Transverse colon (tissue), 4 donors: ENCODE measurements at regions not wholly inside any gene's neighbourhood (a gene's known extent, or its start where the extent isn't known, plus 50 kb on each side); places are given as distances from the start of the nearest gene placed in this dataset.

Source experiments
- DNase-seq: peaks from one replicate; pipeline ENCODE4 v3.0.0-alpha.2; 2019
- H3K27ac ChIP-seq, 4 donors: fragments of 200-600 bp; sonication (generic); 2 replicates each; pipeline ENCODE4 v1.5.1; 2016 to 2018; ENCODE audit warnings: inconsistent platforms in 4 of 4
- H3K27me3 ChIP-seq: fragments of 200-600 bp; sonication (generic); 2 replicates; pipeline ENCODE4 v1.5.1; 2017; ENCODE audit warnings: inconsistent platforms
- H3K36me3 ChIP-seq, 4 donors: fragments of 200-600 bp; sonication (generic); 2 replicates each; pipeline ENCODE4 v1.5.1; 2017 to 2019; ENCODE audit warnings: inconsistent platforms in 4 of 4
- H3K4me1 ChIP-seq, 4 donors: fragments of 200-600 bp; sonication (generic); 2 replicates each; pipeline ENCODE4 v1.5.1; 2017 to 2020; ENCODE audit warnings: inconsistent platforms in 4 of 4
- H3K4me3 ChIP-seq, 4 donors: fragments of 200-600 bp; sonication (generic); 1 replicate in 1 of 4; 2 replicates in 3 of 4; pipeline versions ENCODE4 v1.5.1 to v1.6.1; 2017 to 2019; ENCODE audit warnings: inconsistent platforms in 4 of 4
- H3K9me3 ChIP-seq, 2 donors: fragments of 200-600 bp; sonication (generic); 2 replicates each; pipeline ENCODE4 v1.5.1; 2017 to 2019; ENCODE audit warnings: inconsistent platforms in 2 of 2
- EP300 ChIP-seq: sonication (generic); formaldehyde crosslinking; IDR thresholded peaks from one replicate; pipeline ENCODE4 v1.6.1; 2017; ENCODE audit warnings: antibody characterized with exemption, low read depth
- POLR2A ChIP-seq: fragments of 450-650 bp; IDR thresholded peaks from one replicate; pipeline ENCODE4 v1.6.1; 2016; ENCODE audit warnings: antibody characterized with exemption, mild to moderate bottlenecking, moderate library complexity
- POLR2AphosphoS5 ChIP-seq, 3 donors: sonication (generic); formaldehyde crosslinking; IDR thresholded peaks; one replicate each; pipeline ENCODE4 v1.6.1; 2016; ENCODE audit warnings: antibody characterized with exemption in 3 of 3
- WGBS, 2 donors: methylation state at CpG; one replicate each; pipeline ENCODE4 v1.1.5; 2018; ENCODE audit warnings: low coverage in 1 of 2; 5-methylcytosine and 5-hydroxymethylcytosine counted together
- in situ Hi-C, 4 donors: fragments of 200-750 bp; cut with MboI; loops; one replicate each; pipeline versions ENCODE4 v1.15.0 to v1.15.1; 2017; ENCODE audit warnings: low sequenced_read_pairs in 3 of 4, low pct_ligation_motif_present in 1 of 4, low pct_unique_long_range_greater_than_20kb in 1 of 4
- intact Hi-C: fragments of 100-400 bp; cut with DNase I; formaldehyde crosslinking; loops from one replicate; pipeline ENCODE4 v1.15.1; 2023; ENCODE audit warnings: low total_unique reads
- TF ChIP-seq, protein P1 (sequence below), 5 experiments: fragments of 200-600 bp in 3 of 5; fragments of 450-650 bp in 2 of 5; sonication (generic) in 3 of 5; IDR thresholded peaks; 1 replicate in 2 of 5; 2 replicates in 3 of 5; pipeline ENCODE4 v1.5.1; 2016 to 2017; ENCODE audit warnings: antibody characterized with exemption in 5 of 5, inconsistent platforms in 3 of 5, mild to moderate bottlenecking in 2 of 5, moderate library complexity in 1 of 5

DNA sequence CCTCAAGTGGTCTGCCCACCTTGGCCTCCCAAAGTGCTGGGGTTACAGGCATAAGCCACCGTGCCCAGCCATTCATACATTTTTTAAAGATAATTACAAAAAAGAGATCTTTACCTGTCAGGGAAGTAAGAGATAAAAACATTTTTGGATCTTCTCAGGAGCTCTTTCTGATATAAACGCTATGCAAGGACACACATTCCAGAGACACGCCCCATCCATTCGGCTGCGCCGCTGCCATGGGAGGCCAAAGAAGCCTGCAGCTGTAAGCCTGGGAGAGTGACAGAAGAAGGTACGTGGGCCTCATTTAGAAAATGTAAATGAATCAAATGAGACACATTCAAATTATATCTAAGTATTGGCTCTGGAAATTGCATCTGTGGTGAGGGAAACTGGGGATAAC, 85.3 kb downstream of the LYZL1 start:
- no peaks in the 10 kb centered on the region for H3K27me3 ChIP-seq
- H3K36me3 ChIP-seq: no peaks in the 10 kb centered on the region
- in situ Hi-C loops (no loop called here), intact Hi-C loops (no loop called here)
- WGBS, 2 donors: 88% methylated on average over 7 of the region's 7 CpGs
- H3K4me3 ChIP-seq: no peak overlapping the region
- no peaks in the 10 kb centered on the region for H3K9me3 ChIP-seq
- no peak for DNase-seq
- no peak overlapping the region for H3K27ac ChIP-seq
- TF ChIP-seq POLR2AphosphoS5 (IDR thresholded peaks at IDR 0.05) (no peak), EP300 (no peak), POLR2A (no peak)
- TF ChIP-seq, protein P1, sequence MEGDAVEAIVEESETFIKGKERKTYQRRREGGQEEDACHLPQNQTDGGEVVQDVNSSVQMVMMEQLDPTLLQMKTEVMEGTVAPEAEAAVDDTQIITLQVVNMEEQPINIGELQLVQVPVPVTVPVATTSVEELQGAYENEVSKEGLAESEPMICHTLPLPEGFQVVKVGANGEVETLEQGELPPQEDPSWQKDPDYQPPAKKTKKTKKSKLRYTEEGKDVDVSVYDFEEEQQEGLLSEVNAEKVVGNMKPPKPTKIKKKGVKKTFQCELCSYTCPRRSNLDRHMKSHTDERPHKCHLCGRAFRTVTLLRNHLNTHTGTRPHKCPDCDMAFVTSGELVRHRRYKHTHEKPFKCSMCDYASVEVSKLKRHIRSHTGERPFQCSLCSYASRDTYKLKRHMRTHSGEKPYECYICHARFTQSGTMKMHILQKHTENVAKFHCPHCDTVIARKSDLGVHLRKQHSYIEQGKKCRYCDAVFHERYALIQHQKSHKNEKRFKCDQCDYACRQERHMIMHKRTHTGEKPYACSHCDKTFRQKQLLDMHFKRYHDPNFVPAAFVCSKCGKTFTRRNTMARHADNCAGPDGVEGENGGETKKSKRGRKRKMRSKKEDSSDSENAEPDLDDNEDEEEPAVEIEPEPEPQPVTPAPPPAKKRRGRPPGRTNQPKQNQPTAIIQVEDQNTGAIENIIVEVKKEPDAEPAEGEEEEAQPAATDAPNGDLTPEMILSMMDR (IDR thresholded peaks at IDR 0.05): no peak
- H3K4me1 ChIP-seq: no peaks in the 10 kb centered on the region

GRCh38 chr10:29375888-29376287, 87.0 kb downstream of the LYZL1 start:
- Histone ChIP-seq H3K27me3 (no peaks in the 10 kb centered on the region), H3K4me1 (no peaks in the 10 kb centered on the region), H3K4me3 (no peak overlapping the region), H3K9me3 (no peaks in the 10 kb centered on the region), H3K36me3 (no peaks in the 10 kb centered on the region), H3K27ac (no peak overlapping the region)
- 88 to 90% methylated on average over 3 to 4 of the region's 4 CpGs for WGBS, 2 donors
- TF ChIP-seq POLR2AphosphoS5 (IDR thresholded peaks at IDR 0.05) (no peak), POLR2A (no peak), EP300 (no peak)
- TF ChIP-seq, protein P1 (IDR thresholded peaks at IDR 0.05): no peak
- intact Hi-C loops: no loop called here
- DNase-seq: no peak
- in situ Hi-C loops: loop anchor here in 1 of 4 donors (5.0 kb wide), 1 partner anchor 76 kb away; no protein-coding TSS in a partner anchor

GRCh38 chr10:29377333-29377961, 88.6 kb downstream of the LYZL1 start:
- Histone ChIP-seq H3K4me3 (no peak overlapping the region), H3K36me3 (no peaks in the 10 kb centered on the region), H3K4me1 (no peaks in the 10 kb centered on the region), H3K9me3 (no peaks in the 10 kb centered on the region), H3K27ac (no peak overlapping the region), H3K27me3 (no peaks in the 10 kb centered on the region)
- in situ Hi-C loops (loop anchor here in 1 of 4 donors (5.0 kb wide), 1 partner anchor 75 kb away; no protein-coding TSS in a partner anchor), intact Hi-C loops (no loop called here)
- WGBS, 2 donors: 77 to 82% methylated on average over 9 to 10 of the region's 10 CpGs
- no peak for DNase-seq
- no peak for TF ChIP-seq EP300
- TF ChIP-seq, protein P1 (IDR thresholded peaks at IDR 0.05): peak; percentile 56 to 76 (median 66)

DNA sequence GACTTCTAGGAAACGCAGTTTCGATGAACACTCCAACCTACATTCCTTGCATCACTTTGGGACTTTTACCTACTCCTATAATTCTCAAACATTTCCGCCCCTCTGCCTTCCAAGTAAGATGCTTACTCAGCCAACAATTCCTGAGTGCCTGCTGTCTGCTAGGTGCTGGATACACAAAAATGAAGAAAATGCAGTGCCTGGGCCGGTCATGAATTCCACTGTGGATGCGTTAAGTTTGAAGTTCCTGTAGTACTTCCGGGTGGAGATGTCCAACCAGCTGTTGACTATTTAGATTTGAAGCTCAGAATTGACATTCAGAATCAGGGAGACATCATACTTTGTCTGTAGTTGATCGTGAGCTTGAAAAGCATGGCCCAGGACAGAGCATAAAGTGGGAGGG, 89.2 kb downstream of the LYZL1 start:
- Histone ChIP-seq H3K27me3 (no peaks in the 10 kb centered on the region), H3K36me3 (no peaks in the 10 kb centered on the region), H3K4me3 (no peak overlapping the region), H3K4me1 (no peaks in the 10 kb centered on the region), H3K27ac (no peak overlapping the region), H3K9me3 (no peaks in the 10 kb centered on the region)
- WGBS, 2 donors: 87 to 88% methylated on average over 7 of the region's 7 CpGs
- intact Hi-C loops: no loop called here
- no peak for DNase-seq
- in situ Hi-C loops: loop anchor here in 1 of 4 donors (5.0 kb wide), 1 partner anchor 74 kb away; no protein-coding TSS in a partner anchor
- TF ChIP-seq, protein P1 (IDR thresholded peaks at IDR 0.05): no peak
- TF ChIP-seq EP300 (no peak), POLR2AphosphoS5 (IDR thresholded peaks at IDR 0.05) (no peak), POLR2A (no peak)
